Nephron (organoid): ENCODE measurements at regions not wholly inside any gene's neighbourhood (a gene's known extent, or its start where the extent isn't known, plus 50 kb on each side); places are given as distances from the start of the nearest gene placed in this dataset.

Experiments
- H3K27ac Mint-ChIP-seq, 3 experiments: 2 replicates each; pipeline ENCODE4 v1.8.0; 2020; ENCODE audit warnings: mixed read lengths in 3 of 3, mild to moderate bottlenecking in 2 of 3, moderate library complexity in 1 of 3
- H3K27me3 Mint-ChIP-seq: 2 replicates; pipeline ENCODE4 v1.8.0; 2021; ENCODE audit warnings: low read depth, mild to moderate bottlenecking, moderate library complexity, mixed read lengths
- H3K36me3 Mint-ChIP-seq: 2 replicates; pipeline ENCODE4 v1.8.0; 2020; ENCODE audit warnings: low read depth, mixed read lengths
- H3K4me1 Mint-ChIP-seq: 2 replicates; pipeline ENCODE4 v1.8.0; 2020; ENCODE audit warnings: mixed read lengths
- H3K4me3 Mint-ChIP-seq, 3 experiments: 2 replicates each; pipeline ENCODE4 v1.8.0; 2020; ENCODE audit warnings: mild to moderate bottlenecking in 3 of 3, mixed read lengths in 3 of 3, moderate library complexity in 2 of 3
- H3K9me3 Mint-ChIP-seq: 2 replicates; pipeline ENCODE4 v1.8.0; 2020; ENCODE audit warnings: mixed read lengths
- CTCF ChIP-seq, 3 experiments: fragments of 200-600 bp; sonication (generic); IDR thresholded peaks; one replicate each; pipeline ENCODE4 v1.5.0; 2021; ENCODE audit warnings: antibody characterized with exemption in 3 of 3; ENCODE audit not compliant: unreplicated experiment in 3 of 3

DNA sequence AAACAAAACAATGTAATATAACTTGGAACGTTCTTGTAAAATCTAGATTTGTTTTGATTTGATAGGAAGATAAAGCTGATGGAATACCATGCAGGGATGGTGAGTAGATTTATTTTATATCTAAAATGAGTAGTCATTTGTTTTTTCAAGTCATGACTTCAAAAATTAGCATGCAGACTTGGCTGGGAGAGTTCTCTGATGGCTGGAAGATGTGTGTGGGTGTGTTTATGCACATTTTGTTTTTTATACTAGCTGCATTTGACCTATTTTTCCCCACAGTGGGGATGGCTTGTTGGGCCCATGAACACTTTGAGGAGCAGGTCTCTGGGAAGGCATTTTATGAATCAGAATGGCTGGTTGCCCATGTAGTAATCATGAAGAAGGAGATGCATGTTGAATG is 109.2 kb downstream of the MTRR start:
- Mint-ChIP-seq H3K4me1 (no peaks in the 10 kb centered on the region), H3K27ac (no peak overlapping the region), H3K27me3 (no peaks in the 10 kb centered on the region), H3K9me3 (no peaks in the 10 kb centered on the region), H3K4me3 (no peak overlapping the region), H3K36me3 (no peaks in the 10 kb centered on the region)
- TF ChIP-seq CTCF (IDR thresholded peaks at IDR 0.05; ENCODE audit: unreplicated experiment in 3 of 3), result no peak

GRCh38 chr5:7978991-7979390 is 110.0 kb downstream of the MTRR start:
- Mint-ChIP-seq H3K27ac (no peak overlapping the region), H3K4me1 (no peaks in the 10 kb centered on the region), H3K4me3 (no peak overlapping the region), H3K36me3 (no peaks in the 10 kb centered on the region), H3K27me3 (no peaks in the 10 kb centered on the region), H3K9me3 (no peaks in the 10 kb centered on the region)
- no peak for TF ChIP-seq CTCF (IDR thresholded peaks at IDR 0.05; ENCODE audit: unreplicated experiment in 3 of 3)

DNA sequence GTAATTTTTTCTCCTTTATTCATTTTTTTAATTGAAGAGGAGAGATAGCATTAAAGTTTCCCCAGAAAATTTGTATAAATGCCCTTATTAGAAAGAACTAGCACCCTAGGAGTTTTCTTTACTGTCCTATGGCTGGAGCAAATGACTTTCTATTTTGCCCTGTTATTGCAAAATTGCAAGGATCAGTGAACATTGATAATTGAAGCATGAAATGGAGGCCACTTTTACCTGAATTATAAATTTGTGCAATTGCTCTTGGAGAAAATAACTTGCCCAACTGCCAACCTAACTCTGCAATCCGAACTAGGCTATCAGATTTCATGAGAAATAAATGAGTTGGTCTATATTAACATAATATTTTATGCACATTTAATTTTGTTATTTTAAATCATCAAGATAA is 111.9 kb downstream of the MTRR start:
- no peaks in the 10 kb centered on the region for H3K36me3 Mint-ChIP-seq
- no peak overlapping the region for H3K4me3 Mint-ChIP-seq
- no peak for TF ChIP-seq CTCF (IDR thresholded peaks at IDR 0.05; ENCODE audit: unreplicated experiment in 3 of 3)
- H3K9me3 Mint-ChIP-seq, result no peaks in the 10 kb centered on the region
- H3K4me1 Mint-ChIP-seq, result no peaks in the 10 kb centered on the region
- H3K27me3 Mint-ChIP-seq, result no peaks in the 10 kb centered on the region
- H3K27ac Mint-ChIP-seq, result no peak overlapping the region

GRCh38 chr5:7983433-7983832 is 114.5 kb downstream of the MTRR start:
- Mint-ChIP-seq H3K27me3 (no peaks in the 10 kb centered on the region), H3K9me3 (no peaks in the 10 kb centered on the region), H3K36me3 (no peaks in the 10 kb centered on the region), H3K27ac (no peak overlapping the region), H3K4me1 (no peaks in the 10 kb centered on the region), H3K4me3 (no peak overlapping the region)
- TF ChIP-seq CTCF (IDR thresholded peaks at IDR 0.05; ENCODE audit: unreplicated experiment in 3 of 3), result no peak

DNA sequence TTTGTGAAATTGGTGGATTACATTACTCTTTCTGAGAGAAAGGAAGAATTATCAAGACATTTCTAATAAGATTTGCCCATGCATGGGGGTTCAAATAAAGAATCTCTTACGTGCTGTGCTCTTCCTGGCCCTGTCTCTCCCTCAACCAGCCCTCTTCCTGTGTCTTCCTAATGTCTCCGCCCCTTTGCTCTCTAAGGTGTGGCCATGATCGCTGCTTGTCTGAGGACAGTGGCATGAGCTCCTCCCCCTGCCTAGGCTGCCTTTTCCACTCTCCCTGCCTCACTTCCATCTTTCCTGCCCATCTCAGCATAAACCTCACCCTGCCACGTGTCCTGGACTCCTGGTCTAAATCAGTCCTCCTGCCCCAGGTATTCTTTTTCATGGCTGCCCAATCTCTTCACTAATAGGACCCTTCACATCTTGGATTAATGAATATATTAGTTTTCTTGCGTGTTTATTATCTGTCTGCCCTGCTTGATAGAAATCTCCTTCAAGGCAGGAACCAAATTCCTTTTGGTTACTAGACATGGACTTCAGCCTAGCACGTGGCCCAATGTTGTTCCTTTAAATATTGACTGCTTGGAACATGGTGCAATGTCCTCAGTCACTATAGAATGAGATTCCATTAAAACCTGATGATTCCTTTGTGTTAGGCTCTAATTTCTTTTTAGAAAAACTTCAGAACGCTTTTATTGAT is 122.3 kb downstream of the MTRR start:
- H3K4me1 Mint-ChIP-seq, result no peaks in the 10 kb centered on the region
- H3K27ac Mint-ChIP-seq, result no peak overlapping the region
- no peaks in the 10 kb centered on the region for H3K9me3 Mint-ChIP-seq
- no peaks in the 10 kb centered on the region for H3K36me3 Mint-ChIP-seq
- TF ChIP-seq CTCF (IDR thresholded peaks at IDR 0.05; ENCODE audit: unreplicated experiment in 3 of 3), result no peak
- no peaks in the 10 kb centered on the region for H3K27me3 Mint-ChIP-seq
- H3K4me3 Mint-ChIP-seq, result no peak overlapping the region

DNA sequence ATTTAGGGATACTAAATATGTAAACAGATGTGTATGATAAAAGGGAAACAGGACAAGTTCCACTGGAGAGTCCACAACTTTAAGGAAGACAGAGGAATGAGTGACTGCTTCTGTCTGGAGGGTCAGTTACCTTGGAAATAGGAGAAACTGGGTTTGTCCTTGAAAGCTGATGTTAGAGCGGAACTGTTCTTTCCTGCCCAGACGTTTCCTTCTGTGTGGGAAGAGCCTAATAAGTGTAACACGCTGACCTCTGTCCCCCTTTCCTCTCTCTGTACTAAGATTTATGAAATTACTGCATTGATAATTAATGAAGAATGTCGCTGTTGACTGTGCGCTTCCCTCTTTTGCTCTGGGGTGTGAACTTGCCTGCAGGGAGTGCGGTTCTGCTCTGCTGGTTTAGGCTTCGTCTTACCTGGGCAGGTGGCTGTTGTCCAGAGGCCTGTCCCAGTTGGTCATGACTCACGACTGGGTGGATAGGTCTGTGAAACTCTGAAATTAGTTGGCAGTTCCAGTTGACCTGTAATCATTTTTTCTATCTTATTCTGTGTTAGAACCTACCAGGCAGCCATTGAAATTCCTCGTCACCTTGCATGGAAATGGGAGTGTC is 126.8 kb downstream of the MTRR start:
- H3K4me3 Mint-ChIP-seq, result no peak overlapping the region
- H3K36me3 Mint-ChIP-seq, result no peaks in the 10 kb centered on the region
- H3K4me1 Mint-ChIP-seq, result no peaks in the 10 kb centered on the region
- H3K27me3 Mint-ChIP-seq, result no peaks in the 10 kb centered on the region
- TF ChIP-seq CTCF (IDR thresholded peaks at IDR 0.05; ENCODE audit: unreplicated experiment in 3 of 3), result no peak
- H3K9me3 Mint-ChIP-seq, result peaks cover 5% of the 10 kb centered on the region
- H3K27ac Mint-ChIP-seq, result no peak overlapping the region
